ENCODE measurements at regions not wholly inside any gene's neighbourhood (a gene's known extent, or its start where the extent isn't known, plus 50 kb on each side); places are given as distances from the start of the nearest gene placed in this dataset.

DNA sequence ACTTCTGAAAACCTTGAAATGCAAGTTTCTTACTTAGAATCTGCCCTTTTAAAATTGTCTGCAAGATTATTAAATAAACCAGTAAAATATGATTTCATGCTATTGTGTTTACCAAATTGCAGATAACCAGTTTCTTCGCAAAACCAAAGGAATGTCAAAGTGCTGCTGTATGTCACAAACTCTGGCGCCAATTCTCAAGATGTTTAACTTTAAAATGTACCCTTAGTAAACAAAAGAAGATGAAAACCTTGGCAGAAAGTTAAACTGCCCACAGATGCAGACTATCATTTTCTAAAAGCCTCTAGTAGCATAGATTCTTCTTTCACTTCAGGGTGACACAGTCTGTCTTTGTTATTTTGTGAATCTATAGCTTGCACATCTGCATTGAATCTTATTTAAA, 189.2 kb downstream of the SLITRK6 start:
- TF ChIP-seq, protein P1, sequence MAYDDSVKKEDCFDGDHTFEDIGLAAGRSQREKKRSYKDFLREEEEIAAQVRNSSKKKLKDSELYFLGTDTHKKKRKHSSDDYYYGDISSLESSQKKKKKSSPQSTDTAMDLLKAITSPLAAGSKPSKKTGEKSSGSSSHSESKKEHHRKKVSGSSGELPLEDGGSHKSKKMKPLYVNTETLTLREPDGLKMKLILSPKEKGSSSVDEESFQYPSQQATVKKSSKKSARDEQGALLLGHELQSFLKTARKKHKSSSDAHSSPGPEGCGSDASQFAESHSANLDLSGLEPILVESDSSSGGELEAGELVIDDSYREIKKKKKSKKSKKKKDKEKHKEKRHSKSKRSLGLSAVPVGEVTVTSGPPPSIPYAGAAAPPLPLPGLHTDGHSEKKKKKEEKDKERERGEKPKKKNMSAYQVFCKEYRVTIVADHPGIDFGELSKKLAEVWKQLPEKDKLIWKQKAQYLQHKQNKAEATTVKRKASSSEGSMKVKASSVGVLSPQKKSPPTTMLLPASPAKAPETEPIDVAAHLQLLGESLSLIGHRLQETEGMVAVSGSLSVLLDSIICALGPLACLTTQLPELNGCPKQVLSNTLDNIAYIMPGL (CRISPR knock-in tag; IDR thresholded peaks at IDR 0.05), result no peak
- TF ChIP-seq, protein P2, sequence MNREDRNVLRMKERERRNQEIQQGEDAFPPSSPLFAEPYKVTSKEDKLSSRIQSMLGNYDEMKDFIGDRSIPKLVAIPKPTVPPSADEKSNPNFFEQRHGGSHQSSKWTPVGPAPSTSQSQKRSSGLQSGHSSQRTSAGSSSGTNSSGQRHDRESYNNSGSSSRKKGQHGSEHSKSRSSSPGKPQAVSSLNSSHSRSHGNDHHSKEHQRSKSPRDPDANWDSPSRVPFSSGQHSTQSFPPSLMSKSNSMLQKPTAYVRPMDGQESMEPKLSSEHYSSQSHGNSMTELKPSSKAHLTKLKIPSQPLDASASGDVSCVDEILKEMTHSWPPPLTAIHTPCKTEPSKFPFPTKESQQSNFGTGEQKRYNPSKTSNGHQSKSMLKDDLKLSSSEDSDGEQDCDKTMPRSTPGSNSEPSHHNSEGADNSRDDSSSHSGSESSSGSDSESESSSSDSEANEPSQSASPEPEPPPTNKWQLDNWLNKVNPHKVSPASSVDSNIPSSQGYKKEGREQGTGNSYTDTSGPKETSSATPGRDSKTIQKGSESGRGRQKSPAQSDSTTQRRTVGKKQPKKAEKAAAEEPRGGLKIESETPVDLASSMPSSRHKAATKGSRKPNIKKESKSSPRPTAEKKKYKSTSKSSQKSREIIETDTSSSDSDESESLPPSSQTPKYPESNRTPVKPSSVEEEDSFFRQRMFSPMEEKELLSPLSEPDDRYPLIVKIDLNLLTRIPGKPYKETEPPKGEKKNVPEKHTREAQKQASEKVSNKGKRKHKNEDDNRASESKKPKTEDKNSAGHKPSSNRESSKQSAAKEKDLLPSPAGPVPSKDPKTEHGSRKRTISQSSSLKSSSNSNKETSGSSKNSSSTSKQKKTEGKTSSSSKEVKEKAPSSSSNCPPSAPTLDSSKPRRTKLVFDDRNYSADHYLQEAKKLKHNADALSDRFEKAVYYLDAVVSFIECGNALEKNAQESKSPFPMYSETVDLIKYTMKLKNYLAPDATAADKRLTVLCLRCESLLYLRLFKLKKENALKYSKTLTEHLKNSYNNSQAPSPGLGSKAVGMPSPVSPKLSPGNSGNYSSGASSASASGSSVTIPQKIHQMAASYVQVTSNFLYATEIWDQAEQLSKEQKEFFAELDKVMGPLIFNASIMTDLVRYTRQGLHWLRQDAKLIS (CRISPR knock-in tag; IDR thresholded peaks at IDR 0.05; ENCODE audit: borderline replicate concordance), result no peak
- TF ChIP-seq KAT7 (CRISPR knock-in tag; IDR thresholded peaks at IDR 0.05; ENCODE audit: borderline replicate concordance) (no peak), ETV6 (CRISPR knock-in tag; IDR thresholded peaks at IDR 0.05) (no peak), TCF7 (CRISPR knock-in tag; IDR thresholded peaks at IDR 0.05; ENCODE audit: low read depth) (no peak), ZNF671 (CRISPR knock-in tag; IDR thresholded peaks at IDR 0.05) (no peak)
- TF ChIP-seq, protein P3, sequence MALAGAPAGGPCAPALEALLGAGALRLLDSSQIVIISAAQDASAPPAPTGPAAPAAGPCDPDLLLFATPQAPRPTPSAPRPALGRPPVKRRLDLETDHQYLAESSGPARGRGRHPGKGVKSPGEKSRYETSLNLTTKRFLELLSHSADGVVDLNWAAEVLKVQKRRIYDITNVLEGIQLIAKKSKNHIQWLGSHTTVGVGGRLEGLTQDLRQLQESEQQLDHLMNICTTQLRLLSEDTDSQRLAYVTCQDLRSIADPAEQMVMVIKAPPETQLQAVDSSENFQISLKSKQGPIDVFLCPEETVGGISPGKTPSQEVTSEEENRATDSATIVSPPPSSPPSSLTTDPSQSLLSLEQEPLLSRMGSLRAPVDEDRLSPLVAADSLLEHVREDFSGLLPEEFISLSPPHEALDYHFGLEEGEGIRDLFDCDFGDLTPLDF (CRISPR knock-in tag; IDR thresholded peaks at IDR 0.05), result no peak
- TF ChIP-seq, protein P4, sequence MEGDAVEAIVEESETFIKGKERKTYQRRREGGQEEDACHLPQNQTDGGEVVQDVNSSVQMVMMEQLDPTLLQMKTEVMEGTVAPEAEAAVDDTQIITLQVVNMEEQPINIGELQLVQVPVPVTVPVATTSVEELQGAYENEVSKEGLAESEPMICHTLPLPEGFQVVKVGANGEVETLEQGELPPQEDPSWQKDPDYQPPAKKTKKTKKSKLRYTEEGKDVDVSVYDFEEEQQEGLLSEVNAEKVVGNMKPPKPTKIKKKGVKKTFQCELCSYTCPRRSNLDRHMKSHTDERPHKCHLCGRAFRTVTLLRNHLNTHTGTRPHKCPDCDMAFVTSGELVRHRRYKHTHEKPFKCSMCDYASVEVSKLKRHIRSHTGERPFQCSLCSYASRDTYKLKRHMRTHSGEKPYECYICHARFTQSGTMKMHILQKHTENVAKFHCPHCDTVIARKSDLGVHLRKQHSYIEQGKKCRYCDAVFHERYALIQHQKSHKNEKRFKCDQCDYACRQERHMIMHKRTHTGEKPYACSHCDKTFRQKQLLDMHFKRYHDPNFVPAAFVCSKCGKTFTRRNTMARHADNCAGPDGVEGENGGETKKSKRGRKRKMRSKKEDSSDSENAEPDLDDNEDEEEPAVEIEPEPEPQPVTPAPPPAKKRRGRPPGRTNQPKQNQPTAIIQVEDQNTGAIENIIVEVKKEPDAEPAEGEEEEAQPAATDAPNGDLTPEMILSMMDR (IDR thresholded peaks at IDR 0.05), result no peak
- TF ChIP-seq, protein P5, sequence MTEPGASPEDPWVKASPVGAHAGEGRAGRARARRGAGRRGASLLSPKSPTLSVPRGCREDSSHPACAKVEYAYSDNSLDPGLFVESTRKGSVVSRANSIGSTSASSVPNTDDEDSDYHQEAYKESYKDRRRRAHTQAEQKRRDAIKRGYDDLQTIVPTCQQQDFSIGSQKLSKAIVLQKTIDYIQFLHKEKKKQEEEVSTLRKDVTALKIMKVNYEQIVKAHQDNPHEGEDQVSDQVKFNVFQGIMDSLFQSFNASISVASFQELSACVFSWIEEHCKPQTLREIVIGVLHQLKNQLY (CRISPR knock-in tag; IDR thresholded peaks at IDR 0.05), result no peak
- TF ChIP-seq, protein P6, sequence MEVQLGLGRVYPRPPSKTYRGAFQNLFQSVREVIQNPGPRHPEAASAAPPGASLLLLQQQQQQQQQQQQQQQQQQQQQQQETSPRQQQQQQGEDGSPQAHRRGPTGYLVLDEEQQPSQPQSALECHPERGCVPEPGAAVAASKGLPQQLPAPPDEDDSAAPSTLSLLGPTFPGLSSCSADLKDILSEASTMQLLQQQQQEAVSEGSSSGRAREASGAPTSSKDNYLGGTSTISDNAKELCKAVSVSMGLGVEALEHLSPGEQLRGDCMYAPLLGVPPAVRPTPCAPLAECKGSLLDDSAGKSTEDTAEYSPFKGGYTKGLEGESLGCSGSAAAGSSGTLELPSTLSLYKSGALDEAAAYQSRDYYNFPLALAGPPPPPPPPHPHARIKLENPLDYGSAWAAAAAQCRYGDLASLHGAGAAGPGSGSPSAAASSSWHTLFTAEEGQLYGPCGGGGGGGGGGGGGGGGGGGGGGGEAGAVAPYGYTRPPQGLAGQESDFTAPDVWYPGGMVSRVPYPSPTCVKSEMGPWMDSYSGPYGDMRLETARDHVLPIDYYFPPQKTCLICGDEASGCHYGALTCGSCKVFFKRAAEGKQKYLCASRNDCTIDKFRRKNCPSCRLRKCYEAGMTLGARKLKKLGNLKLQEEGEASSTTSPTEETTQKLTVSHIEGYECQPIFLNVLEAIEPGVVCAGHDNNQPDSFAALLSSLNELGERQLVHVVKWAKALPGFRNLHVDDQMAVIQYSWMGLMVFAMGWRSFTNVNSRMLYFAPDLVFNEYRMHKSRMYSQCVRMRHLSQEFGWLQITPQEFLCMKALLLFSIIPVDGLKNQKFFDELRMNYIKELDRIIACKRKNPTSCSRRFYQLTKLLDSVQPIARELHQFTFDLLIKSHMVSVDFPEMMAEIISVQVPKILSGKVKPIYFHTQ (CRISPR knock-in tag; IDR thresholded peaks at IDR 0.05), result no peak
- TF ChIP-seq, protein P7, sequence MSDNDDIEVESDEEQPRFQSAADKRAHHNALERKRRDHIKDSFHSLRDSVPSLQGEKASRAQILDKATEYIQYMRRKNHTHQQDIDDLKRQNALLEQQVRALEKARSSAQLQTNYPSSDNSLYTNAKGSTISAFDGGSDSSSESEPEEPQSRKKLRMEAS (CRISPR knock-in tag; IDR thresholded peaks at IDR 0.05), result no peak
- TF ChIP-seq, protein P8, sequence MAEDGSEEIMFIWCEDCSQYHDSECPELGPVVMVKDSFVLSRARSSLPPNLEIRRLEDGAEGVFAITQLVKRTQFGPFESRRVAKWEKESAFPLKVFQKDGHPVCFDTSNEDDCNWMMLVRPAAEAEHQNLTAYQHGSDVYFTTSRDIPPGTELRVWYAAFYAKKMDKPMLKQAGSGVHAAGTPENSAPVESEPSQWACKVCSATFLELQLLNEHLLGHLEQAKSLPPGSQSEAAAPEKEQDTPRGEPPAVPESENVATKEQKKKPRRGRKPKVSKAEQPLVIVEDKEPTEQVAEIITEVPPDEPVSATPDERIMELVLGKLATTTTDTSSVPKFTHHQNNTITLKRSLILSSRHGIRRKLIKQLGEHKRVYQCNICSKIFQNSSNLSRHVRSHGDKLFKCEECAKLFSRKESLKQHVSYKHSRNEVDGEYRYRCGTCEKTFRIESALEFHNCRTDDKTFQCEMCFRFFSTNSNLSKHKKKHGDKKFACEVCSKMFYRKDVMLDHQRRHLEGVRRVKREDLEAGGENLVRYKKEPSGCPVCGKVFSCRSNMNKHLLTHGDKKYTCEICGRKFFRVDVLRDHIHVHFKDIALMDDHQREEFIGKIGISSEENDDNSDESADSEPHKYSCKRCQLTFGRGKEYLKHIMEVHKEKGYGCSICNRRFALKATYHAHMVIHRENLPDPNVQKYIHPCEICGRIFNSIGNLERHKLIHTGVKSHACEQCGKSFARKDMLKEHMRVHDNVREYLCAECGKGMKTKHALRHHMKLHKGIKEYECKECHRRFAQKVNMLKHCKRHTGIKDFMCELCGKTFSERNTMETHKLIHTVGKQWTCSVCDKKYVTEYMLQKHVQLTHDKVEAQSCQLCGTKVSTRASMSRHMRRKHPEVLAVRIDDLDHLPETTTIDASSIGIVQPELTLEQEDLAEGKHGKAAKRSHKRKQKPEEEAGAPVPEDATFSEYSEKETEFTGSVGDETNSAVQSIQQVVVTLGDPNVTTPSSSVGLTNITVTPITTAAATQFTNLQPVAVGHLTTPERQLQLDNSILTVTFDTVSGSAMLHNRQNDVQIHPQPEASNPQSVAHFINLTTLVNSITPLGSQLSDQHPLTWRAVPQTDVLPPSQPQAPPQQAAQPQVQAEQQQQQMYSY (CRISPR knock-in tag; IDR thresholded peaks at IDR 0.05), result no peak
- TF ChIP-seq, protein P9, sequence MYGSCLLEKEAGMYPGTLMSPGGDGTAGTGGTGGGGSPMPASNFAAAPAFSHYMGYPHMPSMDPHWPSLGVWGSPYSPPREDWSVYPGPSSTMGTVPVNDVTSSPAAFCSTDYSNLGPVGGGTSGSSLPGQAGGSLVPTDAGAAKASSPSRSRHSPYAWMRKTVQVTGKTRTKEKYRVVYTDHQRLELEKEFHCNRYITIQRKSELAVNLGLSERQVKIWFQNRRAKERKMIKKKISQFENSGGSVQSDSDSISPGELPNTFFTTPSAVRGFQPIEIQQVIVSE (CRISPR knock-in tag; IDR thresholded peaks at IDR 0.05; ENCODE audit: borderline replicate concordance), result no peak
